Skin epidermis (tissue), 12 donors: ENCODE measurements at regions not wholly inside any gene's neighbourhood (a gene's known extent, or its start where the extent isn't known, plus 50 kb on each side); places are given as distances from the start of the nearest gene placed in this dataset.

ENCODE experiments used
- H3K27ac ChIP-seq, 21 experiments: fragments of 200-600 bp; sonication (generic) in 11 of 21; one replicate each; pipeline ENCODE4 v1.5.0; 2020; ENCODE audit warnings: mild to moderate bottlenecking in 3 of 21, inconsistent platforms in 2 of 21, moderate library complexity in 2 of 21
- H3K4me3 ChIP-seq, 7 experiments: fragments of 200-600 bp; sonication (generic) in 2 of 7; one replicate each; pipeline ENCODE4 v1.5.0; 2020; ENCODE audit warnings: inconsistent platforms in 2 of 7, mild to moderate bottlenecking in 2 of 7, moderate library complexity in 1 of 7

- Histone ChIP-seq H3K27ac (no peak overlapping the region), H3K4me3 (no peak overlapping the region)
These were observed 660.6 kb downstream of the NYAP2 start for GRCh38 chr2:226059961-226060627.

DNA sequence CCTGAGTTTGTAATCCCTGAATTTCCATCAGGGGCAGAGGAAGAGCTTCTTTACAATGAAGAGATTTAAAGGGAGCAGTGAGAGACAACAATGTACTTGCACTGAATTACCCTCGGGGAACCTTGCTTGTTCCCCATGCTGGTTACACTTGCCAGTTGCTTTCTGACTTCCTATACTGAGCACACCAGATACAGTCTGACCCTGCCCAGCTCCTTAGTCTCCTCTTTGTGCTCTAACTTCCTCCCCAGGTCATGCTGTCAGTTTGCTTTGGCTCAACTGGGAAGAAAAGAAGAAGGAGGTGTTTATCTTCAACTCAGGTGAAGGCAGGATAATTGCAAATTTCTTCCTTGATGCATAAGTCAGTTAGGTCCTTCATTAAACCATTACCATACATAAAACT is 658.4 kb downstream of the NYAP2 start:
- Histone ChIP-seq H3K27ac (no peak overlapping the region), H3K4me3 (no peak overlapping the region)

- H3K4me3 ChIP-seq: no peak overlapping the region
These were observed 657.9 kb downstream of the NYAP2 start for GRCh38 chr2:226057365-226057764.

GRCh38 chr2:226052772-226053416 is 653.4 kb downstream of the NYAP2 start:
- Histone ChIP-seq H3K27ac (no peak overlapping the region), H3K4me3 (no peak overlapping the region)

More at GRCh38 chr2:226057365-226057764, 657.9 kb downstream of the NYAP2 start:
- no peak overlapping the region for H3K27ac ChIP-seq

DNA sequence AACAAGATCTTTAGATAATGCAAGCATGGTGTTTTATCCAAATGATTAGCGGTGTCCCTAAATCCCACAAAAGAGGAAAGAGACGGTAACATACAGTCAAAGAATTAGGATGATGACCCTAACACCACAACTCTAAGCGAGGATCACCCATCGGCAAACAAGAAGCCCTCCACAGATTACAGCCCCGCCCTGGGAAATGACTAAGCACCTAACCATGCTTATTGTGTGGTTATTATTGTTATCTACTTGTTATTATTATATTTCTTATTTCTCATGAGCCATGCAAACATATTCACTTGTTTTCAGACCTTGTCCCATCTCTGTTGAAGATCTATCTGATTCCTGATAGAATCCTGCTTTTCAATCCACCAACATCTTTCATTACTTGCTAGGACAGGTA is 651.3 kb downstream of the NYAP2 start:
- no peak overlapping the region for H3K4me3 ChIP-seq
- H3K27ac ChIP-seq: no peak overlapping the region

GRCh38 chr2:226048611-226049010 is 649.1 kb downstream of the NYAP2 start:
- H3K27ac ChIP-seq: no peak overlapping the region
- no peak overlapping the region for H3K4me3 ChIP-seq

DNA sequence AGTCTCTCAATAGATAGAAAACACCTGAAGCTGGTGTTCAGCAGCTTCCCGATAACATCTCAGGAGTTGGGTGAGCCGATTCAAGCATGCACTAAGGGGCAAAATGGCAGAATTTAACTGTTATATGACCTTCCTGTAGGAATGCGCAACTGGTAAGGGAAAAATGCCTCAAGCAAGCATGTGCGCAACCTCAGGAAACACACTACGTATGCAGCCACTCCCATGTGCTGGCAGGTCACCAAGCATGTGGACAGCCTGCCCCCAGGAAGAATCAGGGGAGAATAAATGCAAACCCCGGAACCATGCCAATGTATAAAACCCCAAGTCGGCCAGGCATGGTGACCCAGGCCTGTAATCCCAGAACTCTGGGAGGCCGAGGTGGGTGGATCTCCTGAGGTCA is 645.6 kb downstream of the NYAP2 start:
- Histone ChIP-seq H3K27ac (no peak overlapping the region), H3K4me3 (no peak overlapping the region)

GRCh38 chr2:226040344-226040900 is 640.9 kb downstream of the NYAP2 start:
- Histone ChIP-seq H3K27ac (no peak overlapping the region), H3K4me3 (no peak overlapping the region)

GRCh38 chr2:226037526-226037925 is 638.0 kb downstream of the NYAP2 start:
- H3K27ac ChIP-seq: no peak overlapping the region
- no peak overlapping the region for H3K4me3 ChIP-seq

DNA sequence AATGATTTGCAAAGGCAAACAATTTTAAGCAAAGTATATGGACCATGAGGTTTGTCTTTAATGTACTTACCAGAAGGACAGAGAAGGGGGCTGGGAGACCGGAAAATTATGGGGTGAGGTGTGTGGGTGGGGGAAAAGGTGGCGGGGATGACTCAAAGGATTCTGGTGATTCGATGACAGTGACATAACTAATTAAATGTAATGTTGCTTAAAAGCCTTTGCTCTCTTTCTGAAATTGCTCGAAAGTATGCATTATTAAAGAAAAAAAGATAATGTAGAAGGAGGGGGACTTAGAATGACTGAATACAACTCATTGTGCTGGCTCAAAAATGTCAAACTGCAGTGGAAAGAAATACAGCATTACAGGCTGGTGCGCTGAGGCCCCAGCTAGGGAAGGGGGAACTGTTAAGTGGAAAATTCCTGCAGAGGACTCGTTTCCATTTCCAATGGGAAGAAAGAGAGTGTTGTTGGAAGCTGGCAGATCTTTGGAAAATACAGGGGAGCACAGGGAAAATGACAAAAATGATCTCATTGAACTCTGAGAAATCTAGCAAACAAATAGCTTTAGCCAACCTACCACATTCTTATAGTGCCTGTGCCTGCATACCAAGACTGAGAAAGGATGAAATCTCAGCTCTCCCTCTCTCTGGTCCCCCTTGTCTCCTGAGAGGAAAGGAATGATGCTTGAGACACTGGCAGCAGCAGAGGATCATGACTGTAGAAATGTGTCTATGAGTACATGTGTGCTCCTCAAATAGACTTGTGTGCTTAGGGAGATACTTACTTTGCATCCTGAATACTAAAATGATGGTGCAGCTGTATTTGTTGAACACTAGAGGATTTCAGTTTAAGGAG is 632.4 kb downstream of the NYAP2 start:
- Histone ChIP-seq H3K27ac (peak overlapping the region in 9 of 21 experiments; percentile 14 to 74 (median 60)), H3K4me3 (peak overlapping the region in 5 of 7 experiments; percentile 12 to 43 (median 37))

- peak overlapping the region in 17 of 21 experiments; percentile 13 to 74 (median 38) for H3K27ac ChIP-seq
These were observed 631.5 kb downstream of the NYAP2 start for GRCh38 chr2:226030788-226031646.

GRCh38 chr2:226030369-226030768 is 630.9 kb downstream of the NYAP2 start:
- H3K4me3 ChIP-seq: peak overlapping the region; percentile 12 to 43 (median 24)
- H3K27ac ChIP-seq: peak overlapping the region in 6 of 21 experiments; percentile 14 to 61 (median 32)

More at GRCh38 chr2:226030788-226031646, 631.5 kb downstream of the NYAP2 start:
- H3K4me3 ChIP-seq: peak overlapping the region; percentile 12 to 43 (median 24)

DNA sequence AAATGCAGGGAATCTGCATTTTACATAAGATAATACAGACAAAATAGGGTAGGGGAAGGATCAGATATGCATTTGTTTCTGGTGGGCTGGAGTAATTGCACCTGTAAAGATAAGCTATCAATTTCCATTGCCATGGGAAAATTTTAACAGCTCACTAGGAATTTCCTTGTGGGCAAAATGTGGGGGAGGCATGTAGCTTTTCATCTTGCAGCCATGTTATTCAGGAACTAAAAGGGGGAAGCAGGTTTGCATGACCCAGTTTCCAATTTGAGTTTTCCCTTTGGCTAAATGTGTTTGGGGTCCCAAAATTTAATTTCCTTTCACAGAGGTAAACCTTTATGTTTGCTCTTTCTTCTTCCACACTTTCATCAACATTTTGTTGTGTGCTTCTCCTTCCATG is 624.4 kb downstream of the NYAP2 start:
- no peak overlapping the region for H3K27ac ChIP-seq
- H3K4me3 ChIP-seq: no peak overlapping the region

DNA sequence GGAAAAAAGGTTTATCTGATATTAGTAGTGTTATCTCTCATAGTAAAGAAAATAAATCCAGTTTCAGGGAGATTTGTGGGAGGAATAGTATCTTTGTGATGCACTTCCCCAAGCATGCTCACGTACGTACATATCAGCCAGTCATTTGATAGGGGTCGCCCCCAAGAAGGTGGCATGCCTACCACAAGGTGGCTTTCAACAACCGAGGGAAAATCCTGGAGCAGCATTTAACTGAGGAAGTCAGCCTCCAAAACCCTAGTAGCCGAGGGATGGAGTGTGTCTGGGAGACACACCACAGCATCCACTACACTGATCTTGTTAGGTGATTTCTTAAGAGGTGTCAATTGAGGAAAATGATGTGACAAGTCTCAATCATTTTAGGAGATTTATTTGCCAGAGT is 623.9 kb downstream of the NYAP2 start:
- H3K4me3 ChIP-seq: no peak overlapping the region
- H3K27ac ChIP-seq: no peak overlapping the region

GRCh38 chr2:226020956-226021355 is 621.4 kb downstream of the NYAP2 start:
- H3K27ac ChIP-seq: peak overlapping the region in 1 of 21 experiments; percentile 53
- no peak overlapping the region for H3K4me3 ChIP-seq

DNA sequence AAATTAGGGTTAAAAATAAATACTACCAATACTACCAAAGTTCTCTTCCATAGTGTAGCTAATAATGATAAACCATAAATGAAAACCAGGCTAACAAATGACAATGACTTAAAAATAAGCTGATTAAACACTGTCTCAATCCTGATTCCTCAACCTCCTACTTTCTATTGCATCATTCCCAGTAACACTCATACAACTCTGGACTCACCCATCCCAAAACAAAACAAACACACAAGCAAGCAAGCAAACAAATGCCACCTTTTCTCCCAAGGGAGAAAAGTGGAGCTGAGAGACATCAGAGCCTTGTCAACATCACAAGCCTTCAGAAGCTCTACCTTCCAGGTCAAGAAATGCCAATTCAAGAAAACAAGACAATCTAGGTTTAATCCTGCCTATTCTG is 620.7 kb downstream of the NYAP2 start:
- Histone ChIP-seq H3K27ac (peak overlapping the region in 1 of 21 experiments; percentile 53), H3K4me3 (no peak overlapping the region)

DNA sequence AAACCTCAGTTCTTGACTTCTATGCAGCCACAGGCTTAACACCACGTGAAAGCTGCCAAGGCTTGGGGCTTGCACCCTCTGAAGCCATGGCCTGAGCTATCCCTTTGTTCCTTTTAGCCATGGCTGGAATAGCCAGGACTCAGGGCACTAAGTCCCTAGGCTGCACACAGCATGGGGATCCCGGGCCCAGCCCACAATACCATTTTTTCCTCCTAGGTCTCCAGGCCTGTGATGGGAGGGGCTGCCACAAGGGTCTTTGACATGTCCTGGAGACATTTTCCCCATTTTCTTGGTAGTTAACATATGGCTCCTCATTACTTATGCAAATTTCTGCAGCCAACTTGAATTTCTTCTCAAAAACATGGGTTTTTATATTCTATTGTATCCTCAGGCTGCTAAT is 619.1 kb downstream of the NYAP2 start:
- Histone ChIP-seq H3K27ac (no peak overlapping the region), H3K4me3 (no peak overlapping the region)

GRCh38 chr2:226017537-226017936 is 618.0 kb downstream of the NYAP2 start:
- Histone ChIP-seq H3K27ac (no peak overlapping the region), H3K4me3 (no peak overlapping the region)

DNA sequence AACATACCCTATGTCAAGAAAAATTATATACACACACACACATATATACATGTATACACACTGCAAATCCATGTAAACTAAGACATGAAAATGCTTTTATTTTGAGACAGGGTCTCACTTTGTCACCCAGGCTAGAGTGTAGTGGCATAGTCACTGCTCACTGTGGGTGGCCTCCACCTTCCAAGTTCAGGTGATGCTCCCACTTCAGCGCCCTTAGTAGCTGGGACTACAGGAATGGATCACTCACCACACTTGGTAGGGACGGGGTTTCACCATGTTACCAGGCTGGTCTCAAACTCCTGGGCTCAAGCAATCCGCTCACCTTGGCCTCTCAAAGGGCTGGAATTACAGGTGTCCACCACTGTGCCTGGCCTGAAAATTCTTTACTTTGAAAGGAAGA is 617.6 kb downstream of the NYAP2 start:
- Histone ChIP-seq H3K27ac (no peak overlapping the region), H3K4me3 (no peak overlapping the region)
